Hepatocyte (in vitro differentiated cells): ENCODE measurements at regions not wholly inside any gene's neighbourhood (a gene's known extent, or its start where the extent isn't known, plus 50 kb on each side); places are given as distances from the start of the nearest gene placed in this dataset.

ENCODE experiments used
- EZH2 ChIP-seq: fragments of 200-600 bp; sonication (generic); IDR thresholded peaks from 2 replicates; pipeline ENCODE4 v1.6.1; 2016; ENCODE audit warnings: antibody characterized with exemption, mild to moderate bottlenecking, borderline replicate concordance
- EZH2phosphoT487 ChIP-seq: fragments of 200-600 bp; sonication (generic); IDR thresholded peaks from one replicate; pipeline ENCODE4 v1.6.1; 2018; ENCODE audit warnings: antibody characterized with exemption, mild to moderate bottlenecking, low read depth, moderate library complexity; ENCODE audit not compliant: unreplicated experiment, severe bottlenecking
- TF ChIP-seq, protein P1 (sequence below): fragments of 200-600 bp; sonication (generic); IDR thresholded peaks from 2 replicates; pipeline ENCODE4 v1.5.1; 2016; ENCODE audit warnings: antibody characterized with exemption, mild to moderate bottlenecking; ENCODE audit not compliant: poor library complexity

DNA sequence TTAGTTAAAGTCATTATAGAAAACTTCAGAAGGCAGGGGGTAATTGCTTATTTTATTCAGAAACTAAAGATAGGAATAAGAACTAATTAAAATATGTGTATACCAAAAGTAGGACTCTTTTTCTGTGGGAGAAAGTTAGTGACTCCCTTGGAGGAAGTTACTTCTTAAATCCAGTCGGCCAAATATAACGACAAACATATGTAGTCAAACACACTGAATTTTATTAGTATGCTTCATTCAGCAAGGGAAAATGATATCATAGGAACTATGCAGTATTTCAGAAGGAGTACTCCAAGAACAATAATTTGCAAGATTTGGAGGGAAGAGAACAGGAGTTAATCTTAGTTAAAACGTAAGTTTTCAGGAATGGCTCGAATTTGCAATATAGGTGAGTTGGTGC lies 432.6 kb downstream of the CYLC2 start:
- TF ChIP-seq, protein P1, sequence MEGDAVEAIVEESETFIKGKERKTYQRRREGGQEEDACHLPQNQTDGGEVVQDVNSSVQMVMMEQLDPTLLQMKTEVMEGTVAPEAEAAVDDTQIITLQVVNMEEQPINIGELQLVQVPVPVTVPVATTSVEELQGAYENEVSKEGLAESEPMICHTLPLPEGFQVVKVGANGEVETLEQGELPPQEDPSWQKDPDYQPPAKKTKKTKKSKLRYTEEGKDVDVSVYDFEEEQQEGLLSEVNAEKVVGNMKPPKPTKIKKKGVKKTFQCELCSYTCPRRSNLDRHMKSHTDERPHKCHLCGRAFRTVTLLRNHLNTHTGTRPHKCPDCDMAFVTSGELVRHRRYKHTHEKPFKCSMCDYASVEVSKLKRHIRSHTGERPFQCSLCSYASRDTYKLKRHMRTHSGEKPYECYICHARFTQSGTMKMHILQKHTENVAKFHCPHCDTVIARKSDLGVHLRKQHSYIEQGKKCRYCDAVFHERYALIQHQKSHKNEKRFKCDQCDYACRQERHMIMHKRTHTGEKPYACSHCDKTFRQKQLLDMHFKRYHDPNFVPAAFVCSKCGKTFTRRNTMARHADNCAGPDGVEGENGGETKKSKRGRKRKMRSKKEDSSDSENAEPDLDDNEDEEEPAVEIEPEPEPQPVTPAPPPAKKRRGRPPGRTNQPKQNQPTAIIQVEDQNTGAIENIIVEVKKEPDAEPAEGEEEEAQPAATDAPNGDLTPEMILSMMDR, result no peak
- TF ChIP-seq EZH2phosphoT487 (no peak), EZH2 (no peak)
